ENCODE measurements at regions not wholly inside any gene's neighbourhood (a gene's known extent, or its start where the extent isn't known, plus 50 kb on each side); places are given as distances from the start of the nearest gene placed in this dataset.

- Mint-ChIP-seq H3K27me3 (ENCODE audit: unreplicated experiment) (no peaks in the 10 kb centered on the region), H3K27ac (ENCODE audit: unreplicated experiment) (no peak overlapping the region), H3K4me3 (ENCODE audit: unreplicated experiment) (no peak overlapping the region), H3K36me3 (ENCODE audit: unreplicated experiment) (peaks cover 4% of the 10 kb centered on the region), H3K9me3 (ENCODE audit: unreplicated experiment) (no peaks in the 10 kb centered on the region), H3K4me1 (ENCODE audit: low read depth, unreplicated experiment) (no peaks in the 10 kb centered on the region)
- DNase-seq: peak; percentile 33
- no peak for TF ChIP-seq CTCF (IDR thresholded peaks at IDR 0.05; ENCODE audit: partially characterized antibody, unreplicated experiment)
These were observed 406.4 kb downstream of the QKI start for GRCh38 chr6:163820745-163821458.

DNA sequence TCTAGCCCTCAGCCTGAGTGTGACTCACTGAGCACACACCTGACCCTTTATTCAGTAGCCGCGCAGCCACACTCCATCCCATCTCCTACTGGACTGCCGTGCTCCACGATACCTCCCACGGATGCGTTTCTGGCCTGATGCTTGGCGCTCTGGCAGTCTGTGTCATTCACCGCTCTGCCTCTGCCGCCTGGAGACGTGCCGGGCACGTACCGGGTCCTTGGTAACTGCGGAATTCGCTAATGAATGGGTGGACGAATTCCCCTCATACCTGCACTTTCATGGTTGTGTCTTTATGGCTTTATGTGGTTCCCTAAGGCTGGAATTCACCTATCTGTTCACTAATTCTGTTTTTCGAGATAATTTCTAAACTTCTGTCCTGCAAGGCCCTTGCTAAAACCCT is 405.7 kb downstream of the QKI start:
- no peak overlapping the region for H3K27ac Mint-ChIP-seq (ENCODE audit: unreplicated experiment)

GRCh38 chr6:163818719-163819118 is 404.2 kb downstream of the QKI start:
- H3K4me3 Mint-ChIP-seq (ENCODE audit: unreplicated experiment): no peak overlapping the region
- H3K9me3 Mint-ChIP-seq (ENCODE audit: unreplicated experiment): no peaks in the 10 kb centered on the region
- no peaks in the 10 kb centered on the region for H3K4me1 Mint-ChIP-seq (ENCODE audit: low read depth, unreplicated experiment)
- TF ChIP-seq CTCF (IDR thresholded peaks at IDR 0.05; ENCODE audit: partially characterized antibody, unreplicated experiment): no peak
- no peaks in the 10 kb centered on the region for H3K27me3 Mint-ChIP-seq (ENCODE audit: unreplicated experiment)
- DNase-seq: no peak
- peaks cover 4% of the 10 kb centered on the region for H3K36me3 Mint-ChIP-seq (ENCODE audit: unreplicated experiment)
- no peak overlapping the region for H3K27ac Mint-ChIP-seq (ENCODE audit: unreplicated experiment)

More for the DNA sequence above, 405.7 kb downstream of the QKI start:
- Mint-ChIP-seq H3K4me1 (ENCODE audit: low read depth, unreplicated experiment) (no peaks in the 10 kb centered on the region), H3K36me3 (ENCODE audit: unreplicated experiment) (peaks cover 4% of the 10 kb centered on the region), H3K4me3 (ENCODE audit: unreplicated experiment) (no peak overlapping the region), H3K27me3 (ENCODE audit: unreplicated experiment) (no peaks in the 10 kb centered on the region), H3K9me3 (ENCODE audit: unreplicated experiment) (no peaks in the 10 kb centered on the region)
- no peak for DNase-seq
- TF ChIP-seq CTCF (IDR thresholded peaks at IDR 0.05; ENCODE audit: partially characterized antibody, unreplicated experiment): no peak

- DNase-seq: no peak
- Mint-ChIP-seq H3K27ac (ENCODE audit: unreplicated experiment) (no peak overlapping the region), H3K36me3 (ENCODE audit: unreplicated experiment) (no peaks in the 10 kb centered on the region)
These were observed 401.9 kb downstream of the QKI start for GRCh38 chr6:163816441-163816840.

More at GRCh38 chr6:163816441-163816840, 401.9 kb downstream of the QKI start:
- H3K27me3 Mint-ChIP-seq (ENCODE audit: unreplicated experiment): no peaks in the 10 kb centered on the region
- H3K9me3 Mint-ChIP-seq (ENCODE audit: unreplicated experiment): peaks cover 2% of the 10 kb centered on the region
- no peak for TF ChIP-seq CTCF (IDR thresholded peaks at IDR 0.05; ENCODE audit: partially characterized antibody, unreplicated experiment)
- peaks cover 5% of the 10 kb centered on the region for H3K4me1 Mint-ChIP-seq (ENCODE audit: low read depth, unreplicated experiment)
- H3K4me3 Mint-ChIP-seq (ENCODE audit: unreplicated experiment): no peak overlapping the region
